ENCODE measurements at regions not wholly inside any gene's neighbourhood (a gene's known extent, or its start where the extent isn't known, plus 50 kb on each side); places are given as distances from the start of the nearest gene placed in this dataset.

DNA sequence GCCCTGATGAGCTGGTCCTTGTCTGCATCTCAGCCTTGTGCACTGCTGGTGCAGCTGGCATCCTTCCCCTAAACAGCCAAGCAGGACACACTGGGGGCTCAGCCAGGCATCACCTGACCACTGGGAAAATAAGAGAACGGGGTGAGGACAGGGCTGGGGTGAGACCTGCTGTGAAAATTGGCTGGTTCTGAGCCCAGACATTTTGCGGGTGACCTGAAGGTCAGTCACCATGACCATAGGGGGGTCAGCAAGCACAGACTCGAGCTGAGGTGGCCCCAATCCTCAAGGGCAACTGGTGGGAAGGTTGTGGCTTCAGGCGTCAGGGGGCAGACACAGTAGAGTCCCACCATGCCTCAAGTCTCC is 144.9 kb upstream of the TWIST2 start:
- Mint-ChIP-seq H3K9me3 (ENCODE audit: insufficient read depth) (no peaks in the 10 kb centered on the region), H3K27me3 (peaks cover 3% of the 10 kb centered on the region), H3K4me3 (no peak overlapping the region), H3K27ac (no peak overlapping the region), H3K4me1 (no peaks in the 10 kb centered on the region)
- ATAC-seq (ENCODE audit: low read depth) = no peak
- H3K4me2 ChIP-seq (replicated peaks; ENCODE audit: low read depth, low read length, poor library complexity, severe bottlenecking) = no peak overlapping the region
- no peaks in the 10 kb centered on the region for H3K9me3 ChIP-seq (ENCODE audit: control extremely low read depth in 1 of 3, control insufficient read depth in 2 of 3, insufficient read depth in 1 of 3, low read length in 2 of 3)
- intact Hi-C loops (cut with micrococcal nuclease) = no loop called here
- H3K9ac ChIP-seq (ENCODE audit: low read length) = no peak overlapping the region
- WGBS (ENCODE audit: insufficient coverage) = 70% methylated on average over 4 of the region's 4 CpGs
- H4K20me1 ChIP-seq (ENCODE audit: control insufficient read depth, insufficient read depth, low read length, poor library complexity, severe bottlenecking) = no peaks in the 10 kb centered on the region
- no peaks in the 10 kb centered on the region for H3K79me2 ChIP-seq (ENCODE audit: control insufficient read depth, insufficient read depth, low read length)
- TF ChIP-seq, protein P1, sequence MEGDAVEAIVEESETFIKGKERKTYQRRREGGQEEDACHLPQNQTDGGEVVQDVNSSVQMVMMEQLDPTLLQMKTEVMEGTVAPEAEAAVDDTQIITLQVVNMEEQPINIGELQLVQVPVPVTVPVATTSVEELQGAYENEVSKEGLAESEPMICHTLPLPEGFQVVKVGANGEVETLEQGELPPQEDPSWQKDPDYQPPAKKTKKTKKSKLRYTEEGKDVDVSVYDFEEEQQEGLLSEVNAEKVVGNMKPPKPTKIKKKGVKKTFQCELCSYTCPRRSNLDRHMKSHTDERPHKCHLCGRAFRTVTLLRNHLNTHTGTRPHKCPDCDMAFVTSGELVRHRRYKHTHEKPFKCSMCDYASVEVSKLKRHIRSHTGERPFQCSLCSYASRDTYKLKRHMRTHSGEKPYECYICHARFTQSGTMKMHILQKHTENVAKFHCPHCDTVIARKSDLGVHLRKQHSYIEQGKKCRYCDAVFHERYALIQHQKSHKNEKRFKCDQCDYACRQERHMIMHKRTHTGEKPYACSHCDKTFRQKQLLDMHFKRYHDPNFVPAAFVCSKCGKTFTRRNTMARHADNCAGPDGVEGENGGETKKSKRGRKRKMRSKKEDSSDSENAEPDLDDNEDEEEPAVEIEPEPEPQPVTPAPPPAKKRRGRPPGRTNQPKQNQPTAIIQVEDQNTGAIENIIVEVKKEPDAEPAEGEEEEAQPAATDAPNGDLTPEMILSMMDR (IDR thresholded peaks at IDR 0.05) = no peak
- no peaks in the 10 kb centered on the region for H3K36me3 ChIP-seq (replicated peaks in 1 of 2; ENCODE audit: control extremely low read depth in 1 of 2, control insufficient read depth in 1 of 2, extremely low read depth in 1 of 2, insufficient read depth in 2 of 2, low read length in 1 of 2)
- H3K4me3 ChIP-seq (ENCODE audit: control extremely low read depth in 1 of 5, extremely low read depth in 1 of 5, insufficient read depth in 1 of 5, low read depth in 2 of 5, low read length in 4 of 5) = no peak overlapping the region
- no peak overlapping the region for H2AFZ ChIP-seq (ENCODE audit: insufficient read depth, low read depth, low read length, poor library complexity, severe bottlenecking)
- ChIA-PET CTCF (no interaction called here), POLR2A (no interaction called here)
- no peak for DNase-seq
- no peaks in the 10 kb centered on the region for H3K4me1 ChIP-seq (ENCODE audit: control insufficient read depth in 2 of 2, insufficient read depth in 2 of 2, low read length in 2 of 2)
- H3K27ac ChIP-seq (ENCODE audit: low read length in 2 of 2) = no peak overlapping the region
- no peaks in the 10 kb centered on the region for H3K27me3 ChIP-seq (replicated peaks in 1 of 4; ENCODE audit: control extremely low read depth in 1 of 4, control insufficient read depth in 3 of 4, insufficient read depth in 4 of 4, low read length in 3 of 4)

DNA sequence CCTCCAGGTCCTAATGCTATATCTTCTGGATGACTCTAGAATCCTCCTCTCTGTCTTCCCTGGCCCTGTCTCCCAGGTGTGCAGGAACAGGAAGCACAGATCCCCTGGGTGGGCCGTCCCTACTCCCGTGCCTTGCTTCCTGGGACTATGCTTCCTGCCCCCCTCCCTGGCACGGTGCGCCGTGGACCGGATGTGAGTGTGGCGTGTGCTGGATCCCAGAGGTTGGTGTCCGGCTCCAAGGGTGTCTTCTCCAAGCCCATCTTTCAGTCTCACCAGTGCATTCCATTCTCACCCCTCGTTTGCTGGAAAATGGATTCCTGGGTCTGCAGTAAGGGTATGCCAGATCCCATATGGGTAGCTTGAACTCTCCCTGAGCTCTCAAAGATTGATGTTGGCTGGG is 144.4 kb upstream of the TWIST2 start:
- intact Hi-C loops (cut with micrococcal nuclease) = no loop called here
- no peak for ATAC-seq (ENCODE audit: low read depth)
- H3K4me3 ChIP-seq (ENCODE audit: control extremely low read depth in 1 of 5, extremely low read depth in 1 of 5, insufficient read depth in 1 of 5, low read depth in 2 of 5, low read length in 4 of 5) = no peak overlapping the region
- no peak overlapping the region for H3K4me2 ChIP-seq (replicated peaks; ENCODE audit: low read depth, low read length, poor library complexity, severe bottlenecking)
- H3K9me3 ChIP-seq (ENCODE audit: control extremely low read depth in 1 of 3, control insufficient read depth in 2 of 3, insufficient read depth in 1 of 3, low read length in 2 of 3) = no peaks in the 10 kb centered on the region
- no peak overlapping the region for H2AFZ ChIP-seq (ENCODE audit: insufficient read depth, low read depth, low read length, poor library complexity, severe bottlenecking)
- no peaks in the 10 kb centered on the region for H4K20me1 ChIP-seq (ENCODE audit: control insufficient read depth, insufficient read depth, low read length, poor library complexity, severe bottlenecking)
- no peaks in the 10 kb centered on the region for H3K9me3 Mint-ChIP-seq (ENCODE audit: insufficient read depth)
- no peak overlapping the region for H3K27ac Mint-ChIP-seq
- CTCF ChIA-PET = no interaction called here
- TF ChIP-seq EZH2 (IDR thresholded peaks at IDR 0.05; ENCODE audit: borderline replicate concordance, insufficient read depth, low read depth, low read length, poor library complexity, severe bottlenecking) = no peak
- TF ChIP-seq, protein P1 (IDR thresholded peaks at IDR 0.05) = no peak
- no peak overlapping the region for H3K27ac ChIP-seq (ENCODE audit: low read length in 2 of 2)
- 80% methylated on average over 8 of the region's 9 CpGs for WGBS (ENCODE audit: insufficient coverage)
- H3K27me3 Mint-ChIP-seq = peaks cover 5% of the 10 kb centered on the region
- no peak for DNase-seq
- no peaks in the 10 kb centered on the region for H3K36me3 ChIP-seq (replicated peaks in 1 of 2; ENCODE audit: control extremely low read depth in 1 of 2, control insufficient read depth in 1 of 2, extremely low read depth in 1 of 2, insufficient read depth in 2 of 2, low read length in 1 of 2)
- H3K4me1 ChIP-seq (ENCODE audit: control insufficient read depth in 2 of 2, insufficient read depth in 2 of 2, low read length in 2 of 2) = no peaks in the 10 kb centered on the region
- no peaks in the 10 kb centered on the region for H3K27me3 ChIP-seq (replicated peaks in 1 of 4; ENCODE audit: control extremely low read depth in 1 of 4, control insufficient read depth in 3 of 4, insufficient read depth in 4 of 4, low read length in 3 of 4)
- POLR2A ChIA-PET = no interaction called here
- no peaks in the 10 kb centered on the region for H3K4me1 Mint-ChIP-seq
- H3K79me2 ChIP-seq (ENCODE audit: control insufficient read depth, insufficient read depth, low read length) = no peaks in the 10 kb centered on the region
- H3K9ac ChIP-seq (ENCODE audit: low read length) = no peak overlapping the region
- no peak overlapping the region for H3K4me3 Mint-ChIP-seq

Measured in B cell (primary cell).